Inflammatory macrophage (primary cell): ENCODE measurements at regions not wholly inside any gene's neighbourhood (a gene's known extent, or its start where the extent isn't known, plus 50 kb on each side); places are given as distances from the start of the nearest gene placed in this dataset.
"Not testable (repeated sequence)": the region's sequence is repeated elsewhere in the genome, so short reads cannot be mapped to it uniquely, and the experiment has no call there.

Source experiments
- DNase-seq, 2 donors: peaks; one replicate each; pipeline ENCODE4 v3.0.0-alpha.2; 2020 to 2022

GRCh38 chr2:113551637-113552318 is 53.3 kb downstream of the FOXD4L1 start:
- peak; percentile 21 to 35 for DNase-seq

GRCh38 chr2:113559820-113560219 is 61.4 kb downstream of the FOXD4L1 start:
- DNase-seq, result not testable (repeated sequence)

- DNase-seq, result not testable (repeated sequence)
Observed at GRCh38 chr2:113562662-113563061, 64.2 kb downstream of the FOXD4L1 start.

GRCh38 chr2:113566674-113567480 is 60.2 kb upstream of the RABL2A start:
- not testable (repeated sequence) for DNase-seq

- peak in 1 of 2 donors; percentile 38 for DNase-seq
Observed at GRCh38 chr2:113567481-113567849, 59.6 kb upstream of the RABL2A start.

GRCh38 chr2:113568231-113568630 is 58.8 kb upstream of the RABL2A start:
- DNase-seq, result not testable (repeated sequence)

- DNase-seq, result peak in 1 of 2 donors; percentile 2
Observed at GRCh38 chr2:113570082-113570481, 57.0 kb upstream of the RABL2A start.

- not testable (repeated sequence) for DNase-seq
Observed at GRCh38 chr2:113570509-113571009, 56.5 kb upstream of the RABL2A start.

GRCh38 chr2:113571482-113572068 is 55.5 kb upstream of the RABL2A start:
- DNase-seq, result peak in 1 of 2 donors; percentile 13

GRCh38 chr2:113575721-113576120 is 51.3 kb upstream of the RABL2A start:
- DNase-seq, result not testable (repeated sequence)

- not testable (repeated sequence) for DNase-seq
Observed at GRCh38 chr2:113576353-113576752, 50.7 kb upstream of the RABL2A start.
